Duodenal mucosa (tissue), 2 donors: ENCODE measurements at regions not wholly inside any gene's neighbourhood (a gene's known extent, or its start where the extent isn't known, plus 50 kb on each side); places are given as distances from the start of the nearest gene placed in this dataset.

Source experiments
- H3K27ac ChIP-seq: one replicate; pipeline ENCODE4 v1.7.0; 2013; ENCODE audit warnings: low read depth, low read length
- H3K27me3 ChIP-seq, 2 donors: one replicate each; pipeline ENCODE4 v1.7.0; 2013; ENCODE audit warnings: low read length in 2 of 2, control low read depth in 1 of 2; ENCODE audit not compliant: insufficient read depth in 2 of 2, control insufficient read depth in 1 of 2
- H3K36me3 ChIP-seq, 2 donors: one replicate each; pipeline ENCODE4 v1.7.0; 2013; ENCODE audit warnings: low read length in 2 of 2, control low read depth in 1 of 2; ENCODE audit not compliant: insufficient read depth in 2 of 2, control insufficient read depth in 1 of 2
- H3K4me1 ChIP-seq, 2 donors: one replicate each; pipeline ENCODE4 v1.7.0; 2013; ENCODE audit warnings: low read length in 2 of 2, control low read depth in 1 of 2; ENCODE audit not compliant: insufficient read depth in 2 of 2, control insufficient read depth in 1 of 2
- H3K4me3 ChIP-seq, 2 donors: one replicate each; pipeline ENCODE4 v1.7.0; 2013; ENCODE audit warnings: low read length in 2 of 2, low read depth in 1 of 2
- H3K9ac ChIP-seq, 2 donors: one replicate each; pipeline ENCODE4 v1.7.0; 2013; ENCODE audit warnings: low read length in 2 of 2, low read depth in 1 of 2
- H3K9me3 ChIP-seq, 2 donors: one replicate each; pipeline ENCODE4 v1.7.0; 2013; ENCODE audit warnings: low read length in 2 of 2, control low read depth in 1 of 2; ENCODE audit not compliant: control insufficient read depth in 1 of 2

DNA sequence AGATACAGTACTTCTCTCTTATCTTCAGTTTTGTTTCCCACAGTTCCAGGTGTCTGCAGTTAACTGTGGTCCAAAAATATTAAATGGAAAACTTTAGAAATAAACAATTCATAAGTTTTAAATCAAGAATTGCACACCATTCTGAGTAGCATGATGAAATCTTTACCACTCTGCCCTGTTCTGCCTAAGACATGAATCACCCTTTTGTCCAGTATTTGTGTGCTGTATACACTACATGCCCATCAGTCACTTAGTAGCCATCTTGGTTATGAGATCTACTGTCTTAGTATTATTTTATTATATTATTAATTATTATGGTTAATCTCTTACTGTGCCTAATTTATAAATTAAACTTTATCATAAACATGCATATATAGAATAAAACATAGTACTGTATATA is 279.0 kb downstream of the OGFRL1 start:
- Histone ChIP-seq H3K4me3 (no peak overlapping the region), H3K27me3 (no peaks in the 10 kb centered on the region), H3K4me1 (no peaks in the 10 kb centered on the region), H3K9me3 (peaks cover 0 to 2% of the 10 kb centered on the region in 2 donors), H3K9ac (no peak overlapping the region), H3K27ac (no peak overlapping the region), H3K36me3 (no peaks in the 10 kb centered on the region)

DNA sequence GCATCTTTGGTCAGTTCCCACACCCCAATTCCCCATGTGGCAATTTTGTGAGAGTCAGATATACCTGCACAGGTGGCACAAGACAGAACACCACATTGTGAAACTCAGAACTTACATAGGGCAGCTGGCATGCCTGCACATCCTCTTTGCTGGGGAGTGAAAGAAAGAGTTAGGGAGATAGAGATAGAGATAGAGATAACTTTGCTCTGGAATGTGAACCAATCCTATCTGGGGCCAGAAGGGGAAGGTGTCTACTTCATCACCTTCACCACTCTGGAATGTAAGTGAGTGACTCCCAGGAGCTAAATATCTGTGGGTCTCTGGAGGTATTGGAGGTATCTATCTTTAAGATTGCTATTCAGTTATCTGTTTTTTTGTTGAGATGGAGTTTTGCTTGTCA is 289.2 kb downstream of the OGFRL1 start:
- Histone ChIP-seq H3K27me3 (no peaks in the 10 kb centered on the region), H3K4me3 (no peak overlapping the region), H3K36me3 (no peaks in the 10 kb centered on the region), H3K9me3 (no peaks in the 10 kb centered on the region), H3K9ac (no peak overlapping the region), H3K27ac (no peak overlapping the region), H3K4me1 (no peaks in the 10 kb centered on the region)

DNA sequence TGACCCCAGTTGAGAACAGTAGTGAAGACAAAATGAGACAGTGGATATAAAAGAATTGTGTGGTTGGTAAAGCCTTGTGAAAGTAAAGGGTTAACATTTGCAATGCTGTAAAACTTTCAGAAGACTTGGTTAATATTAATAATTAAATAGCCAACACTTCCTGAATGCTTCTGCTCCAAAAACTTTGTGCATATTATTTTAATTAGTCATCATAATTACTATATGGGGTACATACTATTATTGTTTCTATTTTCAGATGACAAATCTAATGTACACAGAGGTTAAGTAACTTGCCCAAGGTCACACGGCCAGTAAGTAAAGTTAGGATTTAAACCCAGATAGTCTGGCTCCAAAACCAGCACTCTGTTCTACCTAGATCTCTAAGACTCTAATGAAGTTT is 291.3 kb downstream of the OGFRL1 start:
- H3K36me3 ChIP-seq = no peaks in the 10 kb centered on the region
- H3K27me3 ChIP-seq = no peaks in the 10 kb centered on the region
- H3K9ac ChIP-seq = no peak overlapping the region
- H3K4me1 ChIP-seq = no peaks in the 10 kb centered on the region
- H3K27ac ChIP-seq = no peak overlapping the region
- no peaks in the 10 kb centered on the region for H3K9me3 ChIP-seq
- no peak overlapping the region for H3K4me3 ChIP-seq

DNA sequence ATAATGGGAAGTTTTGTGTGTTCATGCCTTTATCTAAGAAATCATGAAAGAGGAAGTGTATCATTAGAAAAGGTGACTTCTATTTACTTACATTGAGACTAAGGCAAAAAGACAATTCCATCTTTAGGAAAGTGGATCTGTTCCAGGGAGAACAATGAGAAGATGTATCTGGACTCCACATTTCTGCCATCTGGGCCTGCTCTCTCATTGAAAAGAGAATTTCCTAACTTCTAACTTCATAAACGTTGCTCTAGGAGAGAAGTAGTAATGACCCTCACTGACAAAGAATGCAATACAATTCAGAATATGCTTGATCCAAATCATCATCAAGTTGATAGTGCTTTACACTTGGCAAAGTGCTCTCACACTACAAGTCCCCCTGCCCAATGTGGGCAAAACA is 294.2 kb downstream of the OGFRL1 start:
- no peaks in the 10 kb centered on the region for H3K4me1 ChIP-seq
- no peak overlapping the region for H3K9ac ChIP-seq

DNA sequence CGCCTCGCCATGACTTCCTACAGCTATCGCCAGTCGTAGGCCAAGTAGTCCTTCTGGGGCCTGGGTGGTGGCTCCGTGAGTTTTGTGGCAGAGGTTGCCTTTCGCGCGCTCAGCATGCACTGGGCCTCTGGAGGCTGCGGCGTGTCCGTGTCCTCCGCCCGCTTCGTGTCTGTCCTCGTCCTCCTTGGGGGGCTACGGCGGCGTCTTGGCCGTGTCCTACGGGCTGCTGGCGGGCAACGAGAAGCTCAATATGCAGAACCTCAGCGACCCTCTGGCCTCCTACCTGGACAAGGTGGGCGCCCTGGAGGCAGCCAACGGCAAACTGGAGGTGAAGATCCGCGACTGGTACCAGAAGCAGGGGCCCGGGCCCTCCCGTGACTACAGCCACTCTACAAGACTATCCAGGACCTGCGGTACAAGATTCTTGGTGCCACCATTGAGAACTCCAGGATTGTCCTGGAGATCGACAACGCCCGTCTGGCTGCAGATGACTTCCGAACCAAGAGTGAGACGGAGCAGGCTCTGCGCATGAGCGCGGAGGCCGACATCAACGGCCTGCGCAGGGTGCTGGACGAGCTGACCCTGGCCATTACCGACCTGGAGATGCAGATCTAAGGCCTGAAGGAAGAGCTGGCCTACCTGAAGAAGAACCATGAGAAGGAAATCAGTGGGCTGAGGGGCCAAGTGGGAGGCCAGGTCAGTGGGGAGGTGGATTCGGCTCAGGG is 296.3 kb downstream of the OGFRL1 start:
- H3K4me1 ChIP-seq = no peaks in the 10 kb centered on the region
- no peaks in the 10 kb centered on the region for H3K9me3 ChIP-seq
- H3K4me3 ChIP-seq = no peak overlapping the region
- no peaks in the 10 kb centered on the region for H3K36me3 ChIP-seq
- no peaks in the 10 kb centered on the region for H3K27me3 ChIP-seq
- no peak overlapping the region for H3K9ac ChIP-seq
- no peak overlapping the region for H3K27ac ChIP-seq

More for the DNA sequence above, 294.2 kb downstream of the OGFRL1 start:
- H3K4me3 ChIP-seq = no peak overlapping the region
- H3K36me3 ChIP-seq = no peaks in the 10 kb centered on the region
- no peaks in the 10 kb centered on the region for H3K27me3 ChIP-seq
- no peaks in the 10 kb centered on the region for H3K9me3 ChIP-seq
- no peak overlapping the region for H3K27ac ChIP-seq

DNA sequence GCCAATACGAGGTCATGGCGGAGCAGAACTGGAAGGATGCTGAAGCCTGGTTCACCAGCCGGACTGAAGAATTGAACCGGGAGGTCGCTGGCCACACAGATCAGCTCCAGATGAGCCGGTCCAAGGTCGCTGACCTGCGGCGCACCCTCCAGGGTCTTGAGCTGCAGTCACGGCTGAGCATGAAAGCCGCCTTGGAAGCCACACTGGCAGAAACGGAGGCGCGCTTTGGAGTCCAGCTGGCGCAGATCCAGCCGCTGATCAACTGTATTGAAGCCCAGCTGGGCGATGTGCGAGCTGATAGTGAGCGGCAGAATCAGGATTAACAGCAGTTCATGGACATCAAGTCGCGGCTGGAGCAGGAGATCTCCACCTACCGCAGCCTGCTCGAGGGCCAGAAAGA is 296.9 kb downstream of the OGFRL1 start:
- H3K36me3 ChIP-seq = no peaks in the 10 kb centered on the region
- no peak overlapping the region for H3K27ac ChIP-seq
- no peaks in the 10 kb centered on the region for H3K27me3 ChIP-seq
- no peaks in the 10 kb centered on the region for H3K4me1 ChIP-seq
- no peaks in the 10 kb centered on the region for H3K9me3 ChIP-seq
- no peak overlapping the region for H3K9ac ChIP-seq
- no peak overlapping the region for H3K4me3 ChIP-seq

DNA sequence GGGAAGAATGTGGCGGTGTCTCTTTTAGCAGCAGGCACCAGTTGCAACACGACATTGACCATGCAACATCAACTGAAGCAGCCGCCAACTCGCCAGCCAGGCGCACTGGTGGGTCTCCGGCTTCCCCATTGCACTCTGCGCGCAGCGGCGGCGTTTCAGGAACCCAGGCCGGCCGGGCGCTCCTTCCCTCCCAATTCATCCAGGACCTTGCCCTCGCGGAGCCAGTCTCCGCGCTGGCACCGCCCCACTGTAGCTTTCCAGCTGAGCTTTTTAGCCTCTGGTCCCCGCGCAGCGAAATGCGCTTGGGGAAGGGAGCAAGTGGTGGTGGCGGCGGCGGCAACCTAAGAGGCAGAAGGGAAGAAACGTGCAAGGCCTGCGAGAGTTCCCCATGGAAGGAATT is 297.9 kb upstream of the RIMS1 start:
- H3K27me3 ChIP-seq = no peaks in the 10 kb centered on the region
- H3K9me3 ChIP-seq = no peaks in the 10 kb centered on the region
- H3K4me3 ChIP-seq = no peak overlapping the region
- H3K9ac ChIP-seq = no peak overlapping the region
- no peaks in the 10 kb centered on the region for H3K4me1 ChIP-seq
- H3K27ac ChIP-seq = no peak overlapping the region
- no peaks in the 10 kb centered on the region for H3K36me3 ChIP-seq

DNA sequence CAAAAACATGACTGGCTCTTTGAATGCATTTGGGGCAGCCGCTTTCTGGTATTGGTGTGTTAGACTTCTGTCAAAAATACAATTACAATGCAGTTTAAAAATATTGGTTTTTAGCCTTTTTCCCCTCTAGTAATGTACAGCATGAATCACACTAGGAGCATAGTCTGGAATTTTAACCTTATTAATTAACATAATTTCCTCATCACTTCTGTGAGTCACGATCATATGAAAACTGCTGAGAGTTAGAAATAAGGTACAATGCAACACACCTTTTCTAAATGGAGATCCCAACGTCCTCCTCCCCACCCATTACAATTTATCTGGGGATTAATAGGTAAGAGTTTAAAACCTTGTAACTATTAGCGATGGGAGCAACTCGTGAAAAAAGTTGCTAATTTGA is 297.1 kb upstream of the RIMS1 start:
- H3K9ac ChIP-seq = no peak overlapping the region
- no peaks in the 10 kb centered on the region for H3K4me1 ChIP-seq
- no peaks in the 10 kb centered on the region for H3K27me3 ChIP-seq

DNA sequence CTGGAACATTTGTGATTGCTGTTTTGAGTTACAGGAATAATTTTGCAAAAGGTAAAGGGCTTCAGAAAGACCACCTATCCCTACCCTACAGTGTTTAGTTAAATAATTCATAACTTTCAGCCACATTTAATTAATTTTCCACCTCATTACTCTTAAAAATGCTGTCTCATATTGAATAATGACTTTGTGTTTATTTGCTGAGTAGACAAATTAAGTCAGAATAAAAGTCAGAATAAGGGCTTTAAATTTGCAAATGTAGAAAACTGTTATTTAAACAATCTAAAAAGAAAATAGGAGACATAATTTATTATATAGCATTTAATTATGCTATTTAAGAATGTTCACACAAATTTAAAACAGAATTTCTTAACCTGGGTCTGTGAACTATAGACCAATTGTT is 293.7 kb upstream of the RIMS1 start:
- H3K9ac ChIP-seq = no peak overlapping the region
- no peaks in the 10 kb centered on the region for H3K4me1 ChIP-seq
- no peak overlapping the region for H3K27ac ChIP-seq
- H3K36me3 ChIP-seq = no peaks in the 10 kb centered on the region
- H3K9me3 ChIP-seq = no peaks in the 10 kb centered on the region
- no peak overlapping the region for H3K4me3 ChIP-seq
- no peaks in the 10 kb centered on the region for H3K27me3 ChIP-seq

More for the DNA sequence above, 297.1 kb upstream of the RIMS1 start:
- H3K9me3 ChIP-seq = no peaks in the 10 kb centered on the region
- H3K36me3 ChIP-seq = no peaks in the 10 kb centered on the region
- no peak overlapping the region for H3K4me3 ChIP-seq
- H3K27ac ChIP-seq = no peak overlapping the region

DNA sequence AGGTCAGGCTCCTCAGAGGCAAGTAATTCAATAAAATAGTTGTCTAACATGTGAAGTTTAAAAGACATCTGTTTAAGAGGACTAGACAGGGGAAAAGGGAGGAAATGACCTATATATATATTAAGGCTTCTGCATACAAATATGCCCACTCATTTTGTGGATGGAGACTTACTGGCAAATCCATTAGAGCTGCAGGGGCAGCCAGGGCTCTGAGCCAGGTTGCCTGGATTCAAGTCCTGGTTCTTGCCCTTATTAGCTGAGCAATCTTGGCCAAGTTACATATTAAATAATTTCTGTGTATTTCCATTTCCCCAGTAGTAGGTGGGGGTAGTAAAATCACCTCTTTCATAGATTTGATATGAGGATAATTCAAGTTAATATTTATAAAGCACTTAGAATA is 287.0 kb upstream of the RIMS1 start:
- H3K4me3 ChIP-seq = no peak overlapping the region
- no peak overlapping the region for H3K27ac ChIP-seq
- no peaks in the 10 kb centered on the region for H3K9me3 ChIP-seq
- H3K36me3 ChIP-seq = no peaks in the 10 kb centered on the region
- H3K27me3 ChIP-seq = no peaks in the 10 kb centered on the region
- no peaks in the 10 kb centered on the region for H3K4me1 ChIP-seq
- H3K9ac ChIP-seq = no peak overlapping the region
